Mesenchymal stem cell (in vitro differentiated cells and primary cell): ENCODE measurements at regions not wholly inside any gene's neighbourhood (a gene's known extent, or its start where the extent isn't known, plus 50 kb on each side); places are given as distances from the start of the nearest gene placed in this dataset.
A peak's percentile ranks its signal among the peaks of the same experiment; 100 is the strongest.

Experiments
- DNase-seq: peaks from one replicate; pipeline ENCODE4 v3.0.0-alpha.2; 2013
- H2AFZ ChIP-seq: one replicate; pipeline ENCODE4 v1.6.1; 2013; ENCODE audit warnings: low read depth, mild to moderate bottlenecking, control low read depth, inconsistent platforms, low read length, moderate library complexity
- H2AK5ac ChIP-seq: 2 replicates; pipeline ENCODE4 v1.6.1; 2013; ENCODE audit warnings: low read length, moderate library complexity, mild to moderate bottlenecking, inconsistent platforms; ENCODE audit not compliant: severe bottlenecking
- H2BK120ac ChIP-seq: one replicate; pipeline ENCODE4 v1.6.1; 2013; ENCODE audit warnings: low read depth, mild to moderate bottlenecking, inconsistent platforms, low read length, moderate library complexity
- H2BK12ac ChIP-seq, 2 experiments: one replicate each; pipeline ENCODE4 v1.6.1; 2013; ENCODE audit warnings: inconsistent platforms in 2 of 2, low read length in 2 of 2, mild to moderate bottlenecking in 2 of 2, moderate library complexity in 2 of 2, control low read depth in 1 of 2
- H2BK15ac ChIP-seq: one replicate; pipeline ENCODE4 v1.6.1; 2013; ENCODE audit warnings: mild to moderate bottlenecking, low read depth, inconsistent platforms; ENCODE audit not compliant: poor library complexity, severe bottlenecking
- H2BK5ac ChIP-seq: 2 replicates; pipeline ENCODE4 v1.6.1; 2013; ENCODE audit warnings: low read depth, mild to moderate bottlenecking, low read length, control low read depth, inconsistent platforms; ENCODE audit not compliant: poor library complexity, severe bottlenecking
- H3K14ac ChIP-seq, 2 experiments: one replicate each; pipeline ENCODE4 v1.6.1; 2013; ENCODE audit warnings: inconsistent platforms in 2 of 2, low read length in 2 of 2, control low read depth in 1 of 2, mild to moderate bottlenecking in 1 of 2, moderate library complexity in 1 of 2
- H3K18ac ChIP-seq, 2 experiments: one replicate each; pipeline ENCODE4 v1.6.1; 2013; ENCODE audit warnings: inconsistent platforms in 2 of 2, low read length in 2 of 2, control low read depth in 1 of 2, low read depth in 1 of 2, mild to moderate bottlenecking in 1 of 2
- H3K23ac ChIP-seq, 2 experiments: one replicate each; pipeline ENCODE4 v1.6.1; 2013; ENCODE audit warnings: inconsistent platforms in 2 of 2, low read length in 2 of 2, mild to moderate bottlenecking in 2 of 2, moderate library complexity in 2 of 2, control low read depth in 1 of 2
- H3K27ac ChIP-seq: 2 replicates; pipeline ENCODE4 v1.5.1; 2013; ENCODE audit warnings: mild to moderate bottlenecking, moderate library complexity, low read length, control low read depth, inconsistent platforms; ENCODE audit not compliant: poor library complexity, severe bottlenecking
- H3K27me3 ChIP-seq, 2 experiments: 2 replicates each; pipeline versions ENCODE4 v1.6.1 to v1.7.0; 2013; ENCODE audit warnings: low read length in 2 of 2, mild to moderate bottlenecking in 2 of 2, moderate library complexity in 2 of 2, control low read depth in 1 of 2, inconsistent platforms in 1 of 2; ENCODE audit not compliant: control insufficient read depth in 1 of 2, insufficient read depth in 1 of 2
- H3K36me3 ChIP-seq, 2 experiments: 2 replicates each; pipeline versions ENCODE4 v1.6.1 to v1.7.0; 2013; ENCODE audit warnings: low read length in 2 of 2, control low read depth in 1 of 2, inconsistent platforms in 1 of 2, low read depth in 1 of 2, mild to moderate bottlenecking in 1 of 2; ENCODE audit not compliant: insufficient read depth in 2 of 2, control insufficient read depth in 1 of 2
- H3K4ac ChIP-seq, 2 experiments: one replicate each; pipeline ENCODE4 v1.6.1; 2013; ENCODE audit warnings: inconsistent platforms in 2 of 2, low read length in 2 of 2, mild to moderate bottlenecking in 2 of 2, moderate library complexity in 2 of 2, control low read depth in 1 of 2, low read depth in 1 of 2
- H3K4me1 ChIP-seq: 2 replicates; pipeline ENCODE4 v1.6.1; 2013; ENCODE audit warnings: low read depth, low read length, control low read depth; ENCODE audit not compliant: control insufficient read depth, insufficient read depth
- H3K4me2 ChIP-seq: 2 replicates; pipeline ENCODE4 v1.6.1; 2013; ENCODE audit warnings: low read length, mild to moderate bottlenecking, inconsistent platforms; ENCODE audit not compliant: poor library complexity, severe bottlenecking
- H3K4me3 ChIP-seq, 2 experiments: 2 replicates each; pipeline versions ENCODE4 v1.5.1 to v1.7.0; 2013; ENCODE audit warnings: low read length in 2 of 2, mild to moderate bottlenecking in 2 of 2, control low read depth in 1 of 2, low read depth in 1 of 2; ENCODE audit not compliant: insufficient read depth in 1 of 2
- H3K79me1 ChIP-seq: replicated peaks from 2 replicates; pipeline ENCODE4 v1.6.1; 2013; ENCODE audit warnings: mild to moderate bottlenecking, control low read depth, low read length, inconsistent platforms; ENCODE audit not compliant: poor library complexity, severe bottlenecking
- H3K9ac ChIP-seq: 2 replicates; pipeline ENCODE4 v1.7.0; 2013; ENCODE audit warnings: mild to moderate bottlenecking, low read length, moderate library complexity
- H3K9me3 ChIP-seq: 2 replicates; pipeline ENCODE4 v1.7.0; 2013; ENCODE audit warnings: mild to moderate bottlenecking, low read length; ENCODE audit not compliant: control insufficient read depth
- H4K8ac ChIP-seq: one replicate; pipeline ENCODE4 v1.6.1; 2013; ENCODE audit warnings: inconsistent platforms, mild to moderate bottlenecking, low read length, moderate library complexity
- H4K91ac ChIP-seq: one replicate; pipeline ENCODE4 v1.6.1; 2013; ENCODE audit warnings: mild to moderate bottlenecking, low read length, inconsistent platforms
- WGBS: methylation state at CpG from one replicate; pipeline ENCODE4 v1.1.7; 2013; ENCODE audit warnings: mixed read lengths; 5-methylcytosine and 5-hydroxymethylcytosine counted together

GRCh38 chr13:32881074-32881776, 135.0 kb upstream of the KL start:
- H2AK5ac ChIP-seq: no peak overlapping the region
- DNase-seq: peak; percentile 75
- no peak overlapping the region for H3K4me2 ChIP-seq
- H3K79me1 ChIP-seq: no peaks in the 10 kb centered on the region
- H2BK15ac ChIP-seq: no peak overlapping the region
- H2BK5ac ChIP-seq: no peak overlapping the region
- H3K9me3 ChIP-seq: no peaks in the 10 kb centered on the region
- no peak overlapping the region for H4K91ac ChIP-seq
- no peak overlapping the region for H2BK120ac ChIP-seq
- H3K4me1 ChIP-seq: no peaks in the 10 kb centered on the region
- no peak overlapping the region for H4K8ac ChIP-seq
- no peak overlapping the region for H3K23ac ChIP-seq
- no peaks in the 10 kb centered on the region for H3K36me3 ChIP-seq
- WGBS: 62% methylated on average over 2 of the region's 2 CpGs
- H3K4me3 ChIP-seq: no peak overlapping the region
- no peak overlapping the region for H2BK12ac ChIP-seq
- no peak overlapping the region for H3K27ac ChIP-seq
- H3K14ac ChIP-seq: no peak overlapping the region
- H3K9ac ChIP-seq: peak overlapping the region; percentile 2
- H2AFZ ChIP-seq: no peak overlapping the region
- no peak overlapping the region for H3K18ac ChIP-seq
- no peak overlapping the region for H3K4ac ChIP-seq
- no peaks in the 10 kb centered on the region for H3K27me3 ChIP-seq

GRCh38 chr13:32881777-32882145, 134.5 kb upstream of the KL start:
- Histone ChIP-seq H4K91ac (no peak overlapping the region), H3K27me3 (no peaks in the 10 kb centered on the region), H2AK5ac (no peak overlapping the region), H3K79me1 (no peaks in the 10 kb centered on the region), H3K23ac (no peak overlapping the region), H3K9me3 (no peaks in the 10 kb centered on the region), H3K18ac (no peak overlapping the region), H3K14ac (no peak overlapping the region), H3K4me1 (no peaks in the 10 kb centered on the region), H3K27ac (no peak overlapping the region), H2BK5ac (no peak overlapping the region), H3K4me3 (no peak overlapping the region), H2BK15ac (no peak overlapping the region), H3K4ac (no peak overlapping the region), H3K4me2 (no peak overlapping the region), H2AFZ (no peak overlapping the region), H4K8ac (no peak overlapping the region), H2BK12ac (no peak overlapping the region), H2BK120ac (no peak overlapping the region), H3K9ac (no peak overlapping the region), H3K36me3 (no peaks in the 10 kb centered on the region)
- 68% methylated on average over 1 of the region's 2 CpGs for WGBS
- DNase-seq: no peak

- H3K27me3 ChIP-seq: no peaks in the 10 kb centered on the region
- no peak overlapping the region for H4K8ac ChIP-seq
- no peak overlapping the region for H3K23ac ChIP-seq
- no peak overlapping the region for H3K4me2 ChIP-seq
- no peak for DNase-seq
- peaks cover 3% of the 10 kb centered on the region for H3K9me3 ChIP-seq
- H2BK120ac ChIP-seq: no peak overlapping the region
- H2AFZ ChIP-seq: no peak overlapping the region
- no peak overlapping the region for H3K9ac ChIP-seq
- no peak overlapping the region for H2BK15ac ChIP-seq
- no peaks in the 10 kb centered on the region for H3K4me1 ChIP-seq
- H3K36me3 ChIP-seq: no peaks in the 10 kb centered on the region
- H3K18ac ChIP-seq: no peak overlapping the region
- no peak overlapping the region for H3K4ac ChIP-seq
- no peak overlapping the region for H3K14ac ChIP-seq
- H2BK12ac ChIP-seq: no peak overlapping the region
- H2BK5ac ChIP-seq: no peak overlapping the region
- H3K79me1 ChIP-seq: no peaks in the 10 kb centered on the region
- H3K4me3 ChIP-seq: no peak overlapping the region
- H3K27ac ChIP-seq: no peak overlapping the region
- H4K91ac ChIP-seq: no peak overlapping the region
- no peak overlapping the region for H2AK5ac ChIP-seq
Observed at GRCh38 chr13:32882691-32883090, 133.5 kb upstream of the KL start.

- Histone ChIP-seq H3K4me3 (no peak overlapping the region), H4K91ac (no peak overlapping the region), H2BK15ac (no peak overlapping the region), H2AFZ (no peak overlapping the region), H3K9me3 (peaks cover 6% of the 10 kb centered on the region), H2AK5ac (no peak overlapping the region), H2BK12ac (no peak overlapping the region), H3K23ac (no peak overlapping the region), H3K9ac (no peak overlapping the region), H3K4me1 (no peaks in the 10 kb centered on the region), H2BK5ac (no peak overlapping the region), H3K36me3 (no peaks in the 10 kb centered on the region), H3K14ac (no peak overlapping the region), H3K18ac (no peak overlapping the region), H3K79me1 (no peaks in the 10 kb centered on the region), H3K4me2 (no peak overlapping the region), H4K8ac (no peak overlapping the region), H3K27ac (no peak overlapping the region), H3K4ac (no peak overlapping the region), H3K27me3 (no peaks in the 10 kb centered on the region), H2BK120ac (no peak overlapping the region)
- DNase-seq: no peak
- 100% methylated on average over 2 of the region's 2 CpGs for WGBS
Observed at GRCh38 chr13:32883474-32883873, 132.7 kb upstream of the KL start.
